ENCODE measurements at regions not wholly inside any gene's neighbourhood (a gene's known extent, or its start where the extent isn't known, plus 50 kb on each side); places are given as distances from the start of the nearest gene placed in this dataset.

DNA sequence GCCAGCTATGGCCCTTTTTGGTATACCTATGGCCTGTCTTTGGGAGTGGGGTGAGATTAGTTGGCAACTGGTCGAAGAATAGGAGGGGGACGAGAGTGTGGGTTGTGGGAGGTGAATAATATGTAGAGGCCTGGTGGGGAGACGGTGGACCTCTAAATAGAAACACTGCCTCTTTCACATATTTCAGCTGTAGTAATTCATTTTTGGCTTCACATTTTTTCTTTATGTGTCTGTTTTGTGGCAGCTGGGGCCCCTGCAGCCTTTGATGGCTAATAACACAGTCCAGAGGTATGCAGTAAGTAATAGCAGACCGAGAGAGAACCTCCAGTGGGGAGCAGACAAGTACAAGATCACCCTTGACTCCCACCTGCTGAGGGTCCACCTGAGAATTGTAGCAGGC is 75.9 kb downstream of the HLX start:
- Histone ChIP-seq H3K27ac (no peak overlapping the region), H3K4me1 (no peaks in the 10 kb centered on the region), H3K9me3 (no peaks in the 10 kb centered on the region), H3K27me3 (no peaks in the 10 kb centered on the region), H3K36me3 (no peaks in the 10 kb centered on the region), H3K4me3 (replicated peaks in 1 of 3) (no peak overlapping the region)
- intact Hi-C loops (cut with DNase I), result no loop called here
- no peak for TF ChIP-seq POLR2A (IDR thresholded peaks at IDR 0.05)
- TF ChIP-seq, protein P1, sequence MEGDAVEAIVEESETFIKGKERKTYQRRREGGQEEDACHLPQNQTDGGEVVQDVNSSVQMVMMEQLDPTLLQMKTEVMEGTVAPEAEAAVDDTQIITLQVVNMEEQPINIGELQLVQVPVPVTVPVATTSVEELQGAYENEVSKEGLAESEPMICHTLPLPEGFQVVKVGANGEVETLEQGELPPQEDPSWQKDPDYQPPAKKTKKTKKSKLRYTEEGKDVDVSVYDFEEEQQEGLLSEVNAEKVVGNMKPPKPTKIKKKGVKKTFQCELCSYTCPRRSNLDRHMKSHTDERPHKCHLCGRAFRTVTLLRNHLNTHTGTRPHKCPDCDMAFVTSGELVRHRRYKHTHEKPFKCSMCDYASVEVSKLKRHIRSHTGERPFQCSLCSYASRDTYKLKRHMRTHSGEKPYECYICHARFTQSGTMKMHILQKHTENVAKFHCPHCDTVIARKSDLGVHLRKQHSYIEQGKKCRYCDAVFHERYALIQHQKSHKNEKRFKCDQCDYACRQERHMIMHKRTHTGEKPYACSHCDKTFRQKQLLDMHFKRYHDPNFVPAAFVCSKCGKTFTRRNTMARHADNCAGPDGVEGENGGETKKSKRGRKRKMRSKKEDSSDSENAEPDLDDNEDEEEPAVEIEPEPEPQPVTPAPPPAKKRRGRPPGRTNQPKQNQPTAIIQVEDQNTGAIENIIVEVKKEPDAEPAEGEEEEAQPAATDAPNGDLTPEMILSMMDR (IDR thresholded peaks at IDR 0.05), result no peak
- DNase-seq, result no peak
- 85 to 87% methylated on average over 4 of the region's 4 CpGs for WGBS, 2 donors

DNA sequence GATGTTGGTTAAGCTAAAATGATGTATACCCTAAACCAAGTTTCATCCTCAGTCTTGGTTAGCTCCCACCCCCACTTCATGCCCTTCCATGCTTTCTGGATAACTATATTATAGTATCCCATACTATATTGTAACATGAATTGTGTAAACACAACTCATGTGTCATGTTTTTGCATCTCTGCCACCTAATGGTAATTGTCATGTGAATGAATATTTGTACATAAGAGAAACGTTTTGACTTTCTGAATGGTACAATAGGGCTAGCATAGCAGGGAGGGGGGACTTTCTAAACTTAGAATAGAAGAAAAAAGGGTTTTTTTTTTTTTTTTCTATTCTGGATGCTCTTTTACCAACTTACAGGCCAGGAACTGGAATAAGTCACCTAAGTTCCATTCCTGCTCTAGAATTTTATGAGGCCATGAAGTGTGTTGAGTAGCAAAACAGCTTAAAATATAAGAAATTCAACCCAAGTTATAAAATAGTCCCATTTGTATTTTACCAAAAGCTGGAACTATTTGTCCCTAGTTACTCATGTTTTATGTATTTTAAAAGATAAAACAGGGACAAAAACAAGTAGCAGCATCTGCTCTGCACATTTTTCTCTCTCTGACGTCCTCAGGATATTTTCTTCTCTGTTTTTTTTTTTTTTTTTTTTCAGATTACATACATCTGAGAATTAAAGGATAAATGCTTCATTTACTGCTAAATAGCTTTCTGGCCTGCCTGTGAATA is 77.4 kb downstream of the HLX start:
- DNase-seq, result no peak
- Histone ChIP-seq H3K4me3 (replicated peaks in 1 of 3) (no peak overlapping the region), H3K27ac (no peak overlapping the region), H3K36me3 (no peaks in the 10 kb centered on the region), H3K27me3 (no peaks in the 10 kb centered on the region), H3K4me1 (no peaks in the 10 kb centered on the region), H3K9me3 (no peaks in the 10 kb centered on the region)
- 77 to 78% methylated on average over 2 of the region's 2 CpGs for WGBS, 2 donors
- intact Hi-C loops (cut with DNase I), result no loop called here
- TF ChIP-seq, protein P1 (IDR thresholded peaks at IDR 0.05), result no peak
- TF ChIP-seq POLR2A (IDR thresholded peaks at IDR 0.05), result no peak

DNA sequence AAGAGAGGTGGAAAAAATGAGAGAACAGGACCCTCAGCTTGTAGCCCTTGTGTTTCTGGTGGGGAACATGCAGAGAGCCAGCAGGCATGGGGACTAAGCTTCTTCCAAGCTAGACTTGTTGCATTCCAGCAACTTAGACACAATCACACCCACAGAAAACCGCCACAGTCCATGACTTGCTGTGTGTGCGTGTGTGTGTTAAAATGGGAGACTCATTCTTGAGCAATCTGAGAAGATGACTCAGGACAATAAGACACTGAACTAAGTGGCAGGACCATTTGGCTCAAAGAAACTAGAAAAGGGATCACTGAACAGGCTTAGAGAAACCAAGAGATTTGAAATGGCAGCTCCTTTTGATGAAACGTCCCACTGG is 78.0 kb downstream of the HLX start:
- no peak for TF ChIP-seq POLR2A (IDR thresholded peaks at IDR 0.05)
- TF ChIP-seq, protein P1 (IDR thresholded peaks at IDR 0.05), result no peak
- WGBS, 2 donors, result 84 to 85% methylated on average over 3 of the region's 3 CpGs

DNA sequence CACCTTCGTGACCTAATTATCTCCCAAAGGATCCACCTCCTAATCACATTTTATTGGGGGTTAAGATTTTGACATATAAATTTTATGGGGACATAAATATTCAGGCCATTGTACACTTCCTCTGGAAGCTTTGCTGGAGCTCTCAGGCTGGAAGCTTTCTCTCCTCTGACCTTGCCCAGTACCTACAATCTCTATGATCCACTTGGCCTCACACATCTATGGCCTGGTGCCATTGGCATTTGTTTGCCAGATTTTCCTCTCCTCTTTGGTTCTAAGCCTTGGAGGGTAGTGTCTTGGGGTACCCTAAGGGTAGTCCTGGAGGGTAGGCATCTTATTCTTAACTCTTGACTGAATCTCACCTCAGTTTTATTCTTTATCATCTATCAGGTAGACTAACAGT is 79.0 kb downstream of the HLX start:
- no peak for DNase-seq
- Histone ChIP-seq H3K4me1 (no peaks in the 10 kb centered on the region), H3K4me3 (replicated peaks in 1 of 3) (no peak overlapping the region), H3K27me3 (no peaks in the 10 kb centered on the region), H3K9me3 (no peaks in the 10 kb centered on the region), H3K27ac (no peak overlapping the region), H3K36me3 (no peaks in the 10 kb centered on the region)
- TF ChIP-seq, protein P1 (IDR thresholded peaks at IDR 0.05), result no peak
- TF ChIP-seq POLR2A (IDR thresholded peaks at IDR 0.05), result no peak
- intact Hi-C loops (cut with DNase I), result no loop called here
- 85 to 92% methylated on average over 1 of the region's 1 CpG for WGBS, 2 donors

More for the DNA sequence above, 78.0 kb downstream of the HLX start:
- Histone ChIP-seq H3K27me3 (no peaks in the 10 kb centered on the region), H3K27ac (no peak overlapping the region), H3K9me3 (no peaks in the 10 kb centered on the region), H3K4me3 (replicated peaks in 1 of 3) (no peak overlapping the region), H3K36me3 (no peaks in the 10 kb centered on the region), H3K4me1 (no peaks in the 10 kb centered on the region)
- DNase-seq, result no peak
- intact Hi-C loops (cut with DNase I), result no loop called here

DNA sequence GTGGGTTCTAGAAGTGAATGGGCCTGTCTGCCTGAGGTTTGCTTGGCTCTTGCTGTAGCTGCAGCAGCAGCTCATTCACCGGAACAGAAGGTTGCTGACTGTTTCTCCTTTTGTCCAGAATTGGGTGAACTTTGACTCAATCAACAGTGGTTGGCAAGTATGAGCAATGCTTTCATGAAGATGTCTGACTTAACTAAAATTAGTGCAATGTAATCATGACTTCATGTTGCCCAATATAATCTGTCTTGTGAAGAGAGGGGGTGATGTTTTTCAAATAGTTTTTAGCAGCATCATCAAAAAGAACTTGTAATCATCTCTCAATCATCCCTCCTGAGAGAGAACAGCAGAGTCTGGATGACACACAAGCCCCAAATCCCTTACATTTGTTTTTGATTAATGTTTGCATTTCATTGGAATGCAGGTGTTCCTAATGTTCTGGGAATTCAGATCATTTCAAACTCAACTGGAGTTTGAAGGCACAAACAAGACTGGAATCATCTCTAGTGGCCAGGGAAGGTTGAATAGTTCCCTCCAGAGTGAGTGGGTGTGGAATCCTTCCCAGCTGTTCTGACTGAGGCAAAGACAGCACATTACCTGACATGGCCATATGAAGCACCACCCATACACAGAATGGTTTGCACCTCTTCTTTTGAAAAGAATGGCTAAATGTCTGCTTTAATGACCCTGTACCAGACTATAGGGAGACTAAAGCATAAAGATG is 82.9 kb downstream of the HLX start:
- no peaks in the 10 kb centered on the region for H3K9me3 ChIP-seq
- H3K4me1 ChIP-seq, result no peaks in the 10 kb centered on the region
- TF ChIP-seq, protein P1 (IDR thresholded peaks at IDR 0.05), result no peak
- TF ChIP-seq POLR2A (IDR thresholded peaks at IDR 0.05), result no peak
- H3K4me3 ChIP-seq (replicated peaks in 1 of 3), result no peak overlapping the region
- WGBS, 2 donors, result 79 to 85% methylated on average over 1 of the region's 1 CpG
- intact Hi-C loops (cut with DNase I), result no loop called here
- DNase-seq, result no peak
- no peak overlapping the region for H3K27ac ChIP-seq
- no peaks in the 10 kb centered on the region for H3K36me3 ChIP-seq
- H3K27me3 ChIP-seq, result no peaks in the 10 kb centered on the region

All from thyroid gland (tissue), 4 donors.